HepG2 (cell line): ENCODE measurements at regions not wholly inside any gene's neighbourhood (a gene's known extent, or its start where the extent isn't known, plus 50 kb on each side); places are given as distances from the start of the nearest gene placed in this dataset.

Experiments
- AHR ChIP-seq: IDR thresholded peaks from 2 replicates; pipeline ENCODE4 v1.6.1; 2018; ENCODE audit warnings: missing genetic modification reagents, missing compliant biosample characterization
- CTCF ChIP-seq: sonication (generic); formaldehyde crosslinking; IDR thresholded peaks from 2 replicates; pipeline ENCODE4 v1.5.0; 2020; ENCODE audit warnings: mild to moderate bottlenecking, missing genetic modification reagents, moderate library complexity
- EZH2 ChIP-seq: conservative IDR thresholded peaks from 2 replicates; pipeline ENCODE4 v1.6.1; 2012; ENCODE audit warnings: mild to moderate bottlenecking, low read depth, low read length, moderate library complexity
- SP1 ChIP-seq, 2 experiments: fragments of 450-650 bp in 1 of 2; sonication (generic) in 1 of 2; formaldehyde crosslinking in 1 of 2; IDR thresholded peaks; 2 replicates each; pipeline versions ENCODE4 v1.4.0 to v1.6.1; 2016 to 2020; ENCODE audit warnings: missing genetic modification reagents in 1 of 2
- SUZ12 ChIP-seq: fragments of 150-350 bp; IDR thresholded peaks from 2 replicates; pipeline ENCODE4 v1.6.1; 2014; ENCODE audit warnings: low read depth, low read length
- TCF12 ChIP-seq, 2 experiments: fragments of 450-650 bp in 1 of 2; sonication (generic) in 1 of 2; formaldehyde crosslinking in 1 of 2; IDR thresholded peaks; 2 replicates each; pipeline versions ENCODE4 v1.6.1 to v1.8.0; 2017 to 2022; ENCODE audit warnings: antibody characterized with exemption in 1 of 2, mild to moderate bottlenecking in 1 of 2, missing genetic modification reagents in 1 of 2, moderate library complexity in 1 of 2
- USF2 ChIP-seq, 2 experiments: sonication (generic) in 1 of 2; formaldehyde crosslinking in 1 of 2; IDR thresholded peaks; 2 replicates each; pipeline versions ENCODE4 v1.5.1 to v1.6.1; 2011 to 2020; ENCODE audit warnings: borderline replicate concordance in 1 of 2, low read depth in 1 of 2, low read length in 1 of 2, mild to moderate bottlenecking in 1 of 2, missing genetic modification reagents in 1 of 2, moderate library complexity in 1 of 2
- ZNF121 ChIP-seq: sonication (generic); formaldehyde crosslinking; IDR thresholded peaks from 2 replicates; pipeline ENCODE4 v1.5.0; 2020; ENCODE audit warnings: mild to moderate bottlenecking, missing genetic modification reagents
- ZNF597 ChIP-seq: sonication (generic); formaldehyde crosslinking; IDR thresholded peaks from 2 replicates; pipeline ENCODE4 v1.5.0; 2020; ENCODE audit warnings: missing genetic modification reagents
- ZNF674 ChIP-seq: sonication (generic); formaldehyde crosslinking; IDR thresholded peaks from 2 replicates; pipeline ENCODE4 v1.5.0; 2020; ENCODE audit warnings: low read depth, mild to moderate bottlenecking, missing genetic modification reagents
- ZNF839 ChIP-seq: sonication (generic); formaldehyde crosslinking; IDR thresholded peaks from 2 replicates; pipeline ENCODE4 v1.4.0; 2020; ENCODE audit warnings: missing genetic modification reagents, mild to moderate bottlenecking, borderline replicate concordance

GRCh38 chr11:86746514-86746913 is 53.8 kb upstream of the PRSS23 start:
- TF ChIP-seq SP1 (IDR thresholded peaks at IDR 0.05) (no peak), SP1 (CRISPR knock-in tag; IDR thresholded peaks at IDR 0.05) (no peak), SUZ12 (no peak), USF2 (IDR thresholded peaks at IDR 0.05; ENCODE audit: low read depth, low read length) (no peak), USF2 (CRISPR knock-in tag; IDR thresholded peaks at IDR 0.05; ENCODE audit: borderline replicate concordance) (no peak), ZNF839 (CRISPR knock-in tag) (no peak), ZNF597 (CRISPR knock-in tag) (no peak), ZNF121 (CRISPR knock-in tag) (no peak), AHR (CRISPR knock-in tag) (no peak), CTCF (CRISPR knock-in tag) (no peak), TCF12 (IDR thresholded peaks at IDR 0.05) (no peak), TCF12 (CRISPR knock-in tag; IDR thresholded peaks at IDR 0.05) (no peak), ZNF674 (no peak), EZH2 (no peak)
